Posterior vena cava (tissue), 2 donors: ENCODE measurements at regions not wholly inside any gene's neighbourhood (a gene's known extent, or its start where the extent isn't known, plus 50 kb on each side); places are given as distances from the start of the nearest gene placed in this dataset.
A peak's percentile ranks its signal among the peaks of the same experiment; 100 is the strongest.
"Not testable (repeated sequence)": the region's sequence is repeated elsewhere in the genome, so short reads cannot be mapped to it uniquely, and the experiment has no call there.

ENCODE experiments used
- DNase-seq: peaks from one replicate; pipeline ENCODE4 v3.0.0-alpha.2; 2020; ENCODE audit warnings: low spot score
- intact Hi-C, 2 donors: fragments of 100-400 bp; cut with DNase I; formaldehyde crosslinking; loops; one replicate each; pipeline versions ENCODE4 v1.14.1 to v1.14.2; 2022 to 2023
- donor health status: DM: yes; HTN: yes; CAD: no.
- donor health status: DM: yes; HTN: yes; CAD: no.

DNA sequence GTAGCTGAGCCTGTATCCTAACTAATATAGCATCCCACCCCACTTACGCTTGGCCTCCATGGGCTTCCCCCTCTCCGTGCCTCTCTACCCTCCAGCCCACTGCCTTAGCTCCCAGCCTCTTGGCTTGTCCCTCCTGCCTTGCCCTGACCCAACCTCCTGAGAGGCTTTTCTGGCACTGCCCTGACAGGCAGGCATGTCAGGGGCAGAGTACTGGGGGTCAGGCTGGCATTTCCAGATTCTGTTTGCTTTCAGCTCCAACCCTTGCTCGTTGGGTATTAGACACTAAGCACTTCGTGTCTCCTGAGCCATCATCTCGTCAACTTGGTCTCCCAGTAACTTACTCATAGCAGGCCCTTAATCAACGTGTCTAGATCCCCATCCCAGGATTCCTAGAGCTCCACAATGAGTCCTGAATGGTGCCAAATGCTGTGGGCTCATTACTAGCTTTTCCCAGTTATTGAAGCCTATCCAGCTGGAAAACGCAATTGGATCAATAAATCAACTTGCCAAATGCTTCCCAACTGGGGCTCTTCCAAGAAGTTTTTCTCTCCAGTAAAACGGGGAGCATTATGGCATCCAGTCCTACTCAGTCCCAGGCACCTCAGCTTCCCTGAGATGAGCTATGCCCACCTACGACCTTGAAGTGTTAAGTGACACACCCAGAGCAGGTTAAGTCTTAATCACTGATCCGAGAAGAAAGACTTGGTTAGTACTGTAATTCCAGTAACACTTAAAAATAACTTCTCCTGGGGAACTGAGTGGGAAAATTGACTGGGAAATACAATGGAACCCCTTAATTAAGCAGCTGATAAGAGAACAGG, 78.5 kb upstream of the DLG1 start:
- DNase-seq, result peak; percentile 36
- intact Hi-C loops, result no loop called here

DNA sequence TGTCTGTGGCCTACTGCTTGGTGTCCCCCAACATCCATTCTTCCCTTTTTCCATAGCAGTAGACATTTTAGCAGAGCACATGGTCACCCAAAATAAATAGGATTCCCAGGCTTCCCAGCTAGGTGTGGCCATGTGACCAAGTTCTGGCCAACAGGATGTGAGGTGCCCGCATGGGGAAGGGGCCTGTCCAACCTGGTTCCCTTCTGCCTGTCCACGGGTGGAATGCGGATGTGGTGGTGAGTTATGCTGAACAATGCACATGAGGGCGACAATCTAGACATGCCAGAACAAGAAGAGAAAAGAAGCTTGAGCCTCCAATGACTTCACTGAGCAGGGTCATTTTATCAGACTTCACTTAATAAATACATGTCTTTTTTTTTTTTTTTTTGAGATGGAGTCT, 77.6 kb upstream of the DLG1 start:
- intact Hi-C loops, result no loop called here
- DNase-seq, result no peak

DNA sequence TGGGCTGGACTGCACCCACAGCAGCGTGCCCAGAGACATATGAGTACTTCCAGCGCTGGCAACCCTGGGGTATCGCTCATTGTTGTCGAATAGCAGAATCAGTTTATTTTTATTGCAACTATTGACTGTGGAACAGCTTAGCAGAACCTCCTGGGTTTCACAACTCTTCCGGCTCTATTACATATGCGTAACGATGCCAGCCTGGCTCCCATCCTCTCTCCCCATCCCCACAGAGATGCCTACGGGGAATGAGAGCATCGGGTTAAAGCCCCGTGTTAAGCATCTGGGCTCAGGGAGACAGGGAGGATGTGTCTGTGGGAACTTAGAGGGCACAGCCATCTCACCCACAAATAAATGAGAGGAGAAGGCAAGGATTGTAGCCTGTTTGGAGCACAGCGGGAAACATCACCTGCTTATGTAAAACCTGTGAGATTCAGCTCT, 76.6 kb upstream of the DLG1 start:
- intact Hi-C loops, result no loop called here
- peak; percentile 42 for DNase-seq

DNA sequence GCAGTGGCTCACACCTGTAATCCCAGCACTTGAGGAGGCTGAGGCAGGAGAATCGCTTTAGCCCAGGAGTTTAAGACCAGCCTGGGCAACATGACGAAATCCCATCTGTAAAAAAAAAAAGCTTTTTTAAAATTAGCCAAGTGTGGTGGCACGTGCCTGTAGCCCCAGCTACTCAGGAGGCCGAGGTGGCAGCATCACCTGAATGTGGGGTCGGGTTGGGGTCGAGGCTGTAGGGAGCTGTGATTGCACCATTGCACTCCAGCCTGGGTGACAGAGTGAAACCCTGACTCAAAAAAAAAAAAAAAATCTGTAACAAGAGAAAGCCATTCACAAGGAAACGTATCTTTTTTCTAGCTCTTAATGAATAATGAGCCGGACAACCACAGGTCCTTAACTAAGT, 74.7 kb upstream of the DLG1 start:
- intact Hi-C loops, result no loop called here
- peak; percentile 15 for DNase-seq

DNA sequence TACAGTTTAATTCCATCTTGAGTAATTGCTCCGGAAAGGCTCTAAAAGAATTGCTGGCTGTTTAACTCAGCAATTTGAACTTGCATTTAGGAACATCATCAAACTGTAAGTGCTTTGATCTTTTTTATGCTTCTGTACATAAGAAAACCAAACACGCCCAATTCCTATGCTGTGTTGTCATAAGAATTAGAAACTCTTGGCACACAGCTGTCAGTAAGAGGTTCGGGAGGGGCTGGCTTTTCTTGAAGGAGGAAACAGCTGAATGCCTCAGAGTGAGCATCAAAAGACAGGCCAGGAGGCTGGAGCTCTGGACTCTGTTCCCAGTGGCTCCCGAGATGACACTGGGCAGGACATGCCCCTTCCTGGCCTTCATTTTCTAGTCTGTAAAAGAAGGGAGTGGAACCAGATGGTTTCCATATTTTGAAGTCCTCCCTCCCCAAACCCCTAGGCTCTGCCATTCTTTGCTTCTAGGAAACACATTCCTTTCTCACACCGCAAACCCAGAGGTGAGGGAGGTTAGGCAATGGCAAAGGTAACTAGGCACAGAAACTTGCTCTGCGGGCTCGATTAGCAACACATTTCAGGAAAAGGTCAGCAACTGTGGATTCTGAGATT, 73.7 kb upstream of the DLG1 start:
- peak; percentile 14 for DNase-seq
- intact Hi-C loops, result no loop called here

DNA sequence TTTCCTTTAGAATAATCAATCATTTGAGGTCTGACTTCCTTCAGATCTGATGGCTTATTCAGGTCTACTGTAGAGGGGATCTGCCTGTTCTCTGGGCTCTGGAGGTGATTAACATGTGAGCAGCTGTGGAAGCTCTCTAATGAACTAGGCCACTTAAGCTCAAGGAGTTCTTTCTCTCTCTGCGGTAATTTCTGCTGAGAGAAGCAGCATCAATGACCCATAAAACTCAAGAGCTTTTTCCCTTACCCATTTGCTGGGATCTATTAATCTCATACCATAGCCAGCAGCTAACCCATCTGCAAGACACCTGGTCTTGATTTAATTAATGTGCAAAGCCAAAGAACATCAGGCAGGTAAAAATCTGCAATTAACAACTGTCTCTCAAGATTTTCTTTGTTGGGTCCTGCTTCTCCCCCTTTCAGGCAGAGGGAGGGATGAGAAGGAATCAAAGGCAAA, 73.2 kb upstream of the DLG1 start:
- intact Hi-C loops, result no loop called here
- no peak for DNase-seq

DNA sequence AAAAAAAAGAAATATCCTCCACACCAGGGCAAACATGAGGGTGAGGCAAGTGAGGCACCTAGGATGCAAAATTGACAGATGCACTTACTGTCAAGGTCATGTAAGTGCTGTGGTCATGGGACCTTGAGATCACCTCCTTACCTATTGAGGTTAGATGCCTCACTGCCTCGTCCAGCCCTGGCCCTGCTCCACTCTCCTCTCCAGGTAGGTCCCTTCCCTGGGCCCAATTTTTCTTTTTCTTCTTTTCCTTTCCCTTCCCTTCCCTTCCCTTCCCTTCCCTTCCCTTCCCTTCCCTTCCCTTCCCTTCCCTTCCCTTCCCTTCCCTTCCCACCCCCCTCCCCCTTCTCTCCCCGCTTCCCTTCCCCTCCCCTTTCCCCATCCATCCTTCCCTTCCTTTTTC, 71.1 kb upstream of the DLG1 start:
- DNase-seq, result no peak
- intact Hi-C loops, result no loop called here

DNA sequence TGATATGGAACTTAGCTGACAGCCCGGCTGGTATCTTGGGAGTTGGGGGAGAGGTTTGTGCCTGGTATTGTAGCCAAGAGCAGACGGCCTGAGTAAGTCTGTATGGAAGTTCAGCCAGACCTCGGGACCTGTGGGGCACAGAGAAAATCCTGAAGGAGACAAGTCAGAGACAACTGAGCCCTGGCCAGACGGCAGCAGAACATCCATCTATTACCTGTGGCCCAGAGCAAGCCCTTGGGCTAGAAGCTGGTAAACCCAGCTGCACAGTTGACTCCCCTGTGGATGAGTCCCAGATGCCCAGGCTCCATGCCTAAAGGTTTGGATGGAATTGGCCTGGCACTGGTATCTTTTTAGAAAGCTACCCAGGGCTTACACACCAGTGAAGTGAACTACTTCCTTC, 70.4 kb upstream of the DLG1 start:
- intact Hi-C loops, result no loop called here
- peak; percentile 38 for DNase-seq

DNA sequence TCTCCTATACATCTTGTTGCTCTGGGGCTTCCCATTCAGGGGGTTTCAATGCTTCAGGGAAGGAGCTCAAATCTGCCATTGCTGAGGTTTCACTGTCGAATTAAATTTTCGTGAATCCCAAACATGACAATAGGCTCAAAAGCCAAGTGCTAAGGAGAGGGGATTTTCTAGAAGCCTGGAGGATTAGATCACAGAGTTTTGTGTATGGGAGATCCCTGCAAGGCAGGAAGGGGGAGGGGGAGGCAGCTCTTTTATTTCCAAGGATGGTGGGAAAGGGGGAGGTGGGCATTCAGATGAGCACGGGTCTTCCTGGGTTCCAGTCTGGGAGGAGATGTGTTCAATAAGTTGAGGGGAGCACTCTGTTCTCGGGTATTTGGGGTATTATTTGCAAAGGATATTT, 69.9 kb upstream of the DLG1 start:
- DNase-seq, result no peak
- intact Hi-C loops, result no loop called here

DNA sequence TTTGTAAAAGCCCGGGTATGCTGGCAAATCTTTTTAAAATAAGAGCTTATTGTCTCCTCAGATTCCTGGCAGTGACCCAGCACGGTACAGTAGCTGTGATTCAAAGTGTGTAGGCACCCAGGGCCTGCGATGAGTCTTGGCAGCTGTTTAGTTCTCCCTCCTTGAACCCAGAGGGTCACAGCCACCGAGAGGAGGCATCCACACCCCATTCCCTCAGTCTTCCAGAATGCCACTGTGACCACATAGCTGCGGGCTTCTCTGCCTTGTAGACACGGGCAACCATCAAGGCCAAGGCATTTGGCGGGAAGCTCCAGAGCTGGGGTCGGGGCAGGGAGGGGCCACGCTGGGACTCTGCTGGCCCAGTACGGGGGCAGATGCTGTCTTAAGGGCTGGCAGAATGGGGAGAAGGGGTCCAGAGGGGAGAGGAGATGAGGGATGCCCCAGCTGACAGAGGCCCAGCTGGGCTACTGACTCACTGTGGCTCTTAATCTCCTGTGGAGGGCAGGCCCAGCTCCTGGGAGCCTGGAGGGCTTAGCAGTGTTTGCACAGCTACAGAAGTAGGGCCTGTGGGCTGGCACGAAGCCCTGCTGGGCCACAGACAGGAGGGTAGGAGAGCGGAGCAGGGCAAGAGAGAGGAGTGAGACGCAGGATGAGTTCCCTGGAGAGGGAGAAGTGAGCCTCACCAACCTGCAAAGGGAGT, 68.8 kb upstream of the DLG1 start:
- DNase-seq, result peak; percentile 54
- intact Hi-C loops, result no loop called here

DNA sequence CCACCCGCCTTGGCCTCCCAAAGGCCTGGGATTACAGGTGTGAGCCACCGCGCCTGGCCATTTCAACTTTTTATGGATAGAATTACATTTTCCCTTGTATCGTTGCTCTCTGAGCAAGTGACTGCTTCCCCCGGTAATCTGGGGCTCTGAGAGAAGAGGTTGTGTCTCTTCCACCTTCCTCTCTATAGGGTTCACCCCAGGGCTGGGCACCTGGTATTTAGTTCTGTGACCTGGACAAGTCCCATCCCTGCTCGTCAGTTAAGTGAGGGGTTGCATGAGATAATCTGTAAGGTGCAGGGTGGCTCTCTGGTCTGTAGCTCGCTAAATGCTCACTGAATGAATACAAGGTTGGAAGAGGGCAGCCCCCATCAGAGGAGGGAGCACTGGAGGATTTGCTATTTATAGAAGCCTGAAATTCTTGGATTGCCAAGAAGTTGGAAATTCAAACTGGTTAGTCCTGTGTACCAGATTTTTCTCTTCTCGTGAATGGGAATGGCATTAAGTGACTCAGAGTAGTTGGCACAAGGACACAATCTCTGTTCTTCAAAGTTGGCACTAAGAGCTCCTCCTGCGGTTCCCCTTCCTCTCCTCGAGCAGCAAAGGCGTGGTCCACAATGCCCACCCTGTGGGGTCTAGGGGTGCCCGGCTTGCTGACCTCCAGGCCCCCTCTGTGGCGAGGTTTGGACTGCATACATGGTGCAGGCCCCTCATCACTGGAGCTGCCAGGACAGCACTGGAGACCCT, 68.1 kb upstream of the DLG1 start:
- intact Hi-C loops, result no loop called here
- peak; percentile 69 for DNase-seq

DNA sequence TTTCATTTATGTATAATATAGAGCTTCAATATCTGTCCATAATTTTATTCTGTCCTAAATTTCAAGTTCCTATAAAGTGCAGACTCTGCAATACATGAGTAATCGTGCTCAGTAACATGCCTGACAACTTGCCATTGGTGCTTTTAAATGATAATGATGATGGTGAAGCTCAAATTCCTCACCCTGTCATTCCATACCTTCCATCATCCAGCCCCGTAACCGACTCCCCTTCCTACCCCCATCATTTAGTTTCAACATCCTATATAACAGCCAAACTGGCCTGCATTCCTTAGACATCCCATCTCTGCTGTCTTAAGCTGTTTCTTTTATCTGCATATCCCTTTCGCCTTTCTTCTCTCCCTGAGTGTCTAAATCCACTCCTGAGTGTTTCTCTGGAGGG, 67.2 kb upstream of the DLG1 start:
- intact Hi-C loops, result no loop called here
- DNase-seq, result no peak

DNA sequence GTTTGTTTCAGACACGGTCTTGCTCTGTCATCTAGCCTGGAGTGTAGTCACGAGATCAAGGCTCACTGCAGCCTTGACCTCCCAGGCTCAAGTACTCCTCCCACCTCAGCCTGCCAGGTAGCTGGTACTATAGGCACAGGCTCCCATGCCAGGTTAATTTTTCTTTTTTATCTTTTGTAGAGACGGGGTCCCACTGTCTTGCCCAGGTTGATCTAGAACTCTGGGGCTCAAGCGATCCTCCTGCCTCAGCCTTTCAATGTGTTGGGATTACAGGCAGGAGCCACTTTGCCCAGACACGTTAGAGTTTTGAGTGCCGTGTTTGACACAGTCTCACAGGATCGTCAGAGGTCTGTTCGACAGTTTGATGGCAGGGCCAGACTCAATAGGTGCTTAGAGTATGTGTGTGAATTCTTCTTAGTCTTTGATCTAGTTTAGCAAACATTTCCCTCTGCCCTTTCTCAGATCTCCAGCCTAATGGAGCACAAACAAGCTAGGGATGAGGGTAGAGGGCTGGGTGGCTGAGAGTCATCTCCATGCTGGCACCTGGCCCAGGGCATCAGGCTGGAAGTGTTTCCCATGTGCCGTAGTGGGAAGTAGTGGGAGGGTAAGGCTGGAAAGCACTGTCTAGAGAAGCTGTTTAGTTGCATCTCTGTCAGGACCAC, 66.1 kb upstream of the DLG1 start:
- peak; percentile 46 for DNase-seq
- intact Hi-C loops, result no loop called here

DNA sequence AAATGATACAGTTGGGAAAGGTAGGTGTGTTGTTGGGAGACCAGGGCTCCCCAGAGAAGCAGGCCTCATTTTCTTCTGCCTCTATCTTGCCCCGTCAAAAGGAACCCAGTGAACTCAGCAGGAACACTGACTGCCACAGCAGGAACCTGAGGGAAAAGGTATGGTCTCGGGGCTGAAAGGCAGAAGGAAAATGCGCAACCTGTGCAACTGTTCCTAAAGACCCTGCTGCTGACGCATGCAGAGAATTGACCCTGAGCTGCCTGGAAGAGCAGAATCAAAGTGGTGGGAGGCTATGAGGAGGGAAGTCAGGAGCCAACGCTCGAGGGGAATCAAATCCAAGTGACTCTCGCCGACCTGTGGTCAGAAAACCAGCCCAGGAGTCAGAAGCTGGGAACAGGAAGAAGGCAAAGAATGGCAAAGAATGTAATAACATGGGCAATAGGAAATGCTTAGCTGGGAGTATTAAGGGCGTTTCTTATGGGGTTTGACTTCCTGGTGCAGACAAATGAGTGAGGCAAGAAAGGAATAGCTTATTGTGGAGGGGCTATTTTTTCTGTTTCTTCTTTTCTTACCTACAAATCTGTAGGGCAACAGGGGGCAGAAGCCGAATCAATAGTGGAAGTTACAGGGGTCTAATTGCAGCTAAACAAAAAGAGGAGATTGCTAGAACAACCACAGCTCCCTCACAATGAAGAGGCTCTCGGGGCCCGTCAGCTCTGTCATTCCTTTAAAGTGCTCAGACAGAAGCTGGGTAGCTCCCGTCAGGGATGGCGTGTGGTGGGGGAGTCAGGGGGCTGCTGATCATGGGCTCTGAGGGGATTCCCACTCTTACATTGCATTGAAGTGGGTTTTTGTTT, 65.4 kb upstream of the DLG1 start:
- no peak for DNase-seq
- intact Hi-C loops, result no loop called here

DNA sequence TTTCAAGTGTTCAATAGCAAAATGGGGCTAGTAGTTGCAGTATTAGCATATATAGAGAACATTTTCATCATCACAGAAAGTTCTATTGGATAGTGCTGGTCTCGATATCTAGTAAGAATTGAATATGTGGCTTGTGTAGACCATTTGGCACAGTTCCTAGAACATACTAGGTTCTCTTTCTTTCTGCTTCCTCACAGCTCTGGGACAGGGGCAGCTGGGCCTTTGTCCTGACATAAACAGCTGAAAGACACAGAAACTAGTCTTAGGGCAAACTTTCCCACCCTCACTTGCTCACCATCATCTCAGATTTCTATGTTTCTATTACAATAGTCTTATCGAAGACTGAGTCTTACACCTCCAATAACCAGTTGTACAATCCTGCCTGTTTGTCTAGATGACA, 63.7 kb upstream of the DLG1 start:
- intact Hi-C loops, result no loop called here
- DNase-seq, result no peak

DNA sequence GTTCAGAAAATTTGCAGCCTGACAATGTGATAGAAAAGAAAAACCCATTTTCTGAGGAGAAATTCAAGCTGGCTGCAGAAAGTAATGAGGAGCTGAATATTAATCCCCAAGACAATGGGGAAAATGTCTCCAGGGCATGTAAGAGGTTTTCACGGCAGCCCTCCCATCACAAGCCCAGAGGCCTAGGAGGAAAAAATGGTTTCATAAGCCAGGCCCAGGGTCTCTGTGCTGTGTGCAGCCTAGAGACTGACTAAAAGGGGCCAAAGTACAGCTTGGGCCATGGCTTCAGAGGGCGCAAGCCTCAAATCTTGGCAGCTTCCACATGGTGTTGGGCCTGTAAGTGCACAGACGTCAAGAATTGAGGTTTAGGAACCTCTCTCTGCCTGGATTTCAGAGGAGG, 61.7 kb upstream of the DLG1 start:
- intact Hi-C loops, DNase-seq: not testable (repeated sequence)

DNA sequence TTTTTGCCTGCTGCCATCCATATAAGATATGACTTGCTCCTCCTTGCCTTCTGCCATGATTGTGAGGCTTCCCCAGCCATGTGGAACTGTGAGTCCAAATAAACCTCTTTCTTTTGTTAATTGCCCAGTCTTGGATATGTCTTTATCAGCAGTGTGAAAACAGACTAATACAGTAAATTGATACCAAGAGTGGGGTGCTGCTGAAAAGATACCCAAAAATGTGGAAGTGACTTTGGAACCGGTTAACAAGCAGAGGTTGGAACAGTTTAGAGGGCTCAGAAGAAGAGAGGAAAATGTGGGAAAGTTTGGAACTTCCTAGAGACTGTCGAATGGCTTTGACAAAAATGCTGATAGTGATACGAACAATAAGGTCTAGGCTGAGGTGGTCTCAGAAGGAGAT, 61.1 kb upstream of the DLG1 start:
- intact Hi-C loops, result not testable (repeated sequence)

DNA sequence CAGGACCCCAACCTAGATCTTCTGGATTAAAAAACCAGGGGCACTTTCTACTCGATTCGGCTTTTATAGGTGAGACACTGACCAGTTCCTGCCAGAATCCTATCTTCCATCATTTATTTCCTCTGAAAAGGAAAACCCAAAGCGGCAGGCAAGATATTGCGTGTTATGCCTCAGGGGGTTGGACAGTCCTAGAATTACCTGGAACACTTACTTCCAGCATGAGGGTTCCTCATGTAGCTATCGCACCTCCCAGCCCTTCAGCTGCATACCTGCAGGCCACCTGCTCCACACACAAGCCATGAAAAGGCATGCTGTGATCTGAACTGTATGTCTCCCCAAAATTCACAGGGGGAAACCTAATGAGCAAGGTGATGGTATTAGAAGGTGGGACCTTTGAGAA, 58.3 kb upstream of the DLG1 start:
- intact Hi-C loops, result no loop called here
- DNase-seq, result no peak

More for the DNA sequence above, 61.1 kb upstream of the DLG1 start:
- DNase-seq, result not testable (repeated sequence)
